ENCODE measurements at regions not wholly inside any gene's neighbourhood (a gene's known extent, or its start where the extent isn't known, plus 50 kb on each side); places are given as distances from the start of the nearest gene placed in this dataset.

- TF ChIP-seq RAD21 (IDR thresholded peaks at IDR 0.05 in 1 of 2, conservative IDR thresholded peaks at IDR 0.05 in 1 of 2; ENCODE audit: low read depth in 2 of 2, low read length in 2 of 2) = no peak
- no peak for TF ChIP-seq GTF2F1 (IDR thresholded peaks at IDR 0.05; ENCODE audit: borderline replicate concordance, low read depth, low read length)
- no peak for TF ChIP-seq CBX5 (IDR thresholded peaks at IDR 0.05; ENCODE audit: low read depth, low read length)
- TF ChIP-seq SRF (IDR thresholded peaks at IDR 0.05; ENCODE audit: low read depth, low read length) = no peak
- TF ChIP-seq ATF3 (IDR thresholded peaks at IDR 0.05; ENCODE audit: insufficient read depth, low read depth, low read length) = no peak
- TF ChIP-seq TBP (IDR thresholded peaks at IDR 0.05; ENCODE audit: low read depth, low read length) = no peak
- TF ChIP-seq TAF7 (optimal IDR thresholded peaks at IDR 0.05; ENCODE audit: borderline replicate concordance, low read depth, low read length) = no peak
- TF ChIP-seq JUN (IDR thresholded peaks at IDR 0.05; ENCODE audit: low read depth, low read length) = no peak
Observed at GRCh38 chr18:76579301-76579695, 84.3 kb upstream of the ZNF516 start (continued).

Measured in H1 (cell line).